Cerebellar nuclear complex (tissue), 1 donor: ENCODE measurements at regions not wholly inside any gene's neighbourhood (a gene's known extent, or its start where the extent isn't known, plus 50 kb on each side); places are given as distances from the start of the nearest gene placed in this dataset.

ENCODE experiments used
- DNase-seq, 2 experiments: peaks; one replicate each; lab custom pipeline; 2025; lab: John Stamatoyannopoulos, UW

DNA sequence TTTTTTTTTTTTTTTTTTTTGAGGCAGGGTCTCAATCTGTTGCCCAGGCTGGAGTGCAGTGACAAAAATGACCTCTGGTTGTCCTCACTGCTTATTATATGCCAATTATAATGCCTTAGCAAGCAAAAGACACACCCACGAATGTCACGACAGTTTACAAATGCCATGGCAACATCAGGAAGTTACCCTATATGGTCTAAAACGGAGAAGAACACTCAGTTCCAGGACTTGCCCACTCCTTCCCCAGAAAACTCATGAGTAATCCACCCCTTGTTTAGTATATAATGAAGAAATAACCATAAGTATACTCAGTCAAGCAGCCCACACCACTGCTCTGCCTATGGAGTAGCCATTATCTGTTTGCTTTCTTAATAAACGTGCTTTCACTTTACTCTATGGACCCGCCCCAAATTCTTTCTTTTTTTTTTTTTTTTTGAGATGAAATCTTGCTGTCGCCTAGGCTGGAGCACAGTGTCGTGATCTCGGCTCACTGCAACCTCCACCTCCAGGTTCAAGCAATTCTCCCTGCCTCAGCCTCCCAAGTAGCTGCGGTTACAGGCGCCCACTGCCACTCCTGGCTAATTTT, 106.2 kb downstream of the SMIM20 start:
- no peak for DNase-seq

DNA sequence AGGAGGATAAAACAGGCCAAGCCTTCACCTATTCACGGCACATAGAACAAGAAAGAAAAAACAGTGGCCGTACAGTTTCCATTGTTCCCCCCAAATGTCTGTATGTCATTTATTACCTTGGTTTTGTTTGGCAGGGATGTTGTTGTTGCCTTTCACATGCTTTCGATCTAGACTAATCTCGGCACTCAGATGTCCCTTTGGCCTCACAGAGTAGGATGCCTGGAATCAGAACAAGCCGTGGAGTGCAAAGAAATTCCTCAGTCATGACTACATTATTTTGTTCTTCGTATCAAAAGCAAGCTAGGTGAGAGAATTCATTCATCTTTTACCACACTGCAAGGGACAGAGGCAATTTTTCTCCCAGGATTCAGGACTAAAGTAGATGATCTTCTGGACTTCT, 106.9 kb downstream of the SMIM20 start:
- DNase-seq: no peak

DNA sequence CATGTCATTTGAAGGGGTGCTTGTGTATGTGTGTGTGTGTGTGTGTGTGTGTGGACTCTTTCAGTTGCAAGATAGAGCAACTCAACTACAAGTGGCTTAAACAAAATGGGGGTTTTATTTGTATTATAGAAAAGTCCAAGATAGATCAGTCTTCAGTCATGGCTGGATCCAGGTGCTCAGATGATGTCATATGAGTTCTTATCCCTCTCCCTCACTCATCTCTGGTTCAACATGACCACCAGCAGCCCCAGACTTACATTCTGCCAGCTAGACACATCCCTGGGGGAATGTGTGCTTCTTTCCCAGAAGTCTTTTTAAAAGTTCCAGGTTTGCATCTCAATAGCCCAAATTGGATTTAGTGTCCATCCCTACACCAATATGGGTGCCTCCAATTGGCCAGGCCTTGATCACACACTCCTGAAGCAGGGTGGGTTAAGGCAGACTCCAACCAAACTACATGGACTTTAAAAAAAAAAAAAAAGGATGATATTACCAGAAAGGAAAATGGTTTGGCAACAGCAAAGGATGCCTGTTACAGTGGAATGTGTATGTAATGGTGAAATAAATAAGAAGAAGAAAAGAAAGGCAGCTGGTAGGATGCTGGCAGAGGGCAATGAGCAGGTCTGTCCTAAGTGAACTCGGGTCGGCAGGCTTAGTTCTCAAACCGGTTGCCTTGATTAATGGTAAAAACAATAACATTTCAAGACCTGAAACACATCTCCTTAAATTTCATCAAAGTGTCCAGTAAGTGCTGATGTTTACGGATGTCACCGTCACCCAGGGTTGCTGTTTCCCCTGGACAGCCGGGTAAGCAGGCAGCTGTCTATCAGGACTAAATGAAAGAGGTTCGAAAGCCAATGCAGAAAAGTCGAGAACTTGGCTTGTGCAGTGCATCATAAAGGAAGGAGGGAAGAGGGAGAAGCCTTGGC, 107.7 kb downstream of the SMIM20 start:
- no peak for DNase-seq

DNA sequence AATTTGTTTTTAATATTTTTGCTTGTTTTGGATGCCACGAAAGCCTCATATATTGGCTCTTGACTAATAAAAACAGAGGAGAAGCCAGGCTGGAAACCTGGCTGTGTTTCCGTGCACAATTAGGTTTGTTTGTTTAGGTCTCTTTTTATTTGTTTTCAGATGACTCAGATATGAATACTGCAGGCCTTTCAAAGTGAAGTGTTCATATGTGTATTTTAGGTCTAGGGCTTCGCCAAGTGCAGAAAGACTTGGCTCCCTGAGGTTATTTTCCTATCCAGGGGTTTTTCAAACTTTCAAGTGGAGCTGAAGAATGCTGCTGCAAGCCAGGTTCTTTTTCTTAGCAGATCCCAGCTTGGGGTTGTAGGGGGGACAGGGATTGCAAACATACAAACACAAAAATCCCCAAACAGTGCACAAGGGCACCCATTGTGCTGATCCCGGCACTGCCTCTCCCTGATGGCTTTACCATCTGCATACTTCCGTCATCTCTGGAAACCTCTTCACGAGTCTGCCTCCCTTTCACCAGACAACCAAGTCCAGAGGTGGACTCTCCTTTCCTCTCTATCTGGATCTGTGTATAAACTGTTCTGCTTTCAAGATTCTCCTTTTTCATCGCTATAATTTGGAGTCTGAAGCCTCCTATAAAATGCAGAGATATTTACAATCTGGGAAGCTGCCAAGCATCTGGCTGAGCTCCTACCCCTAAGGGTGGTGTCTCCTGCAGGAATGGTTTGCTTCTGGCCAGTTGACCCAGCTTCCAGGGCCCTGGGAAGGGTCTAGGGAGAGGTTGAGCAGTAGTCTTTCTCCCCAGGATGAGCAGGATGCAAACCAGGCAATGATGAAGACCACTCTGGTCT, 108.6 kb downstream of the SMIM20 start:
- no peak for DNase-seq

DNA sequence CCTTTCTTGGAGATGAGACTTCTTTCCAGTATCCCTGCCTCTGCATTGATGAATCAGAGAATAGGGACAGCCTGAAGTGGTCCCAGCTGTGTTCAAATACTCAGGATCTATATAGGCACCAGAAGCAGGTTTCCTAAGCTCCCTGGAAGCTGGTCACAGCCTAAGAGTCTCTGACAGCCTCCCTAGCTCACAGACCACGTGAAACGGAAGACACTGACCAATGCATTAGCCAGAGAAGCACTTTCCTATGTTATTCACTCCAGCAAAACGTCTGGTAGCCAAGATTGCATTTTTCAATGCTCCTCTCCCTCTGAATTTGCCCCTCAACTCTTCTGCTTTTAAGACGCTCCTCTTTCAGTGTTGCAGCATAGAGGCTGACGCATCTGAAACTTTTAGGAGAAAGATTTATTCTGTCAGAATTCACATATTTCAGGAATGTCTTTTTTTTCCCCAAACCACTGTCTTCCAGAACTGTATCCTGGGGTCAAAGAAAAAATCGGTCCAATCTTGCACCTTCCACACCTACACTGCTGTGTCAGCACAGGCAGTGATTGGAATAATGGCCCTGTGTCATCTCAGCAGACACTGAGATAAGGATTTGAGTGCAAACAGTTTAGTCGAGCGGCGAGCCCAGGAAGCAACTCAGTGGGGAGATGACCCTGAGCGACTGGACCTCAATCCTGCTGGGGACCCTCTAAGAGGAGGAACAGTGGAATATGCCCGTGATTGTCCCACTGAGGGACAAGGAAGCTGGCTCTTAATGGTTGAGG, 109.4 kb downstream of the SMIM20 start:
- DNase-seq: no peak

DNA sequence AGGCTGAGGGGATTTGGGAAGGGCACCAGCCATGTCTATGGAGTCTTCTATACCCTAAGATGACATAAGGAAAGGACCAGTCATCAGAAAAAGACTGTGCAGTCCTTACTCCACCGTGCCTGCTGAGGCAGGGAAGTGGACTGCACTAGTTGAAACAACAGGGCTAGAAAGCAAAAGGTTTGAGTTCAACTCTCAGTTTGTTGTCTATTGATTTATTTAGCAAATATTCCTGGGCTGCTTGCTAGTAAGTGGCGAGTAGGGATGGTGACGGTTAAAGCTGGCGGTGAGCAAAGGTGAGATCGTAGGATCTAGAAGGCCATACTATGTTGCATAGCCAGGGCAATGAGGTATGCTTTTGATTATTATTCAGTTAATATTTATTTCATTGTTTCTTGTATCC, 110.1 kb downstream of the SMIM20 start:
- DNase-seq: no peak

DNA sequence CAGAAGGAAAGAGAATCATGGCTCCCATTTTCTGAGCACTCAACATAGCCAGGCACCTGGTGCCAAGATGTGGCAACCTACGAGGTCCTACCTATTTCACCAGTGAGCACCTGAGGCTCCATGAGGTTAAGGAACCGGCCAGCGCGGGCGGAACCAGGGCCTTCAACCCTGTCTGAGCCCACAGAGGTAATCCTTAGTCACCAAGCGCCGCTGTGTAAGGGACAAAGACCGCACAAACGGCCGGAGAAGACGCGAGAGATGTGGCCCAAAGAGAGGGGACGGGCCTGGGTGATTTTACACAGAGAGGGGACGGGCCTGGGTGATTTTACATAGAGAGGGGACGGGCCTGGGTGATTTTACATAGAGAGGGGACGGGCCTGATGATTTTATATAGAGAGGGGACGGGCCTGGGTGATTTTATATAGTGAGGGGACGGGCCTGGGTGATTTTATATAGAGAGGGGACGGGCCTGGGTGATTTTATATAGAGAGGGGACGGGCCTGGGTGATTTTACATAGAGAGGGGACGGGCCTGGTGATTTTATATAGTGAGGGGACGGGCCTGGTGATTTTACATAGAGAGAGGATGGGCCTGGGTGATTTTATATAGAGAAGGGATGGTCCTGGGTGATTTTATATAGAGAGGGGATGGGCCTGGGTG, 114.2 kb downstream of the SMIM20 start:
- DNase-seq: no peak

DNA sequence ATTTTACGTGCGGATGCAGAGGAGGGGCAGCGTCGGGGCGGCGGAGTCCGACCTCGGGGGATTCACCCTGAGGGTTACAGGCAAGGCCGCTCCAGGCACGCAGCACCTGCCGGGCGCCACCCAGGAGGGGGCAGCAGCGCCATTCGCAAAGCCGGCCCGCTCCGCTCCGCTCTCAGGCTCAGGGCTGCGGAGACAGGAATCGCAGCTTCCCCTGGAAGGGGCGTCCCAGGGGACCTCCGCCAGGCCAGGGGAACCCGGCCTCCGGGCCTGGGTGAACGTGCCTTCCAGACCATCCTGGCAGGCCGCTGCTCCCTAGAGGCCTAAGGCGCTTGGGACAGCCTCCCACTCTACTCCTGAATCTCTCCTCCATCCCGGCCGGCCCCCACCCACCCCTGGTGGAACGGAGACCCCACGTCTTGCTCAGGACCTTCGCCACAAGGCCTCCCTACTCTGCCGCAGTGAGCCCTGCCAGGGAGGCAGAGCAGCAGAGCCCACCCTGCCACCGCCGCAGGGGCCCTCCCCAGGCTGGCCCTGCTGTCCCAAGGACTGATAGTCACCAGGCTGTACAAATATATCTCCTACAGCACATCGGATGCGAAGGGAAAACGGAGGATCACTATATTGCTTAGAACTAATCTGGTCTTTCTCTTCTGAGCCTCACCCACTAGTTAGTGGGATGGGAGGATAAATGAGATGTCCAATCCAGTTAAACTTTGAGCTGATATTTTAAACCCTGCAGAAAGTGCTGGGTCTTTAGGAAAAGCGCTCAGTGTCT, 115.0 kb downstream of the SMIM20 start:
- DNase-seq: no peak

DNA sequence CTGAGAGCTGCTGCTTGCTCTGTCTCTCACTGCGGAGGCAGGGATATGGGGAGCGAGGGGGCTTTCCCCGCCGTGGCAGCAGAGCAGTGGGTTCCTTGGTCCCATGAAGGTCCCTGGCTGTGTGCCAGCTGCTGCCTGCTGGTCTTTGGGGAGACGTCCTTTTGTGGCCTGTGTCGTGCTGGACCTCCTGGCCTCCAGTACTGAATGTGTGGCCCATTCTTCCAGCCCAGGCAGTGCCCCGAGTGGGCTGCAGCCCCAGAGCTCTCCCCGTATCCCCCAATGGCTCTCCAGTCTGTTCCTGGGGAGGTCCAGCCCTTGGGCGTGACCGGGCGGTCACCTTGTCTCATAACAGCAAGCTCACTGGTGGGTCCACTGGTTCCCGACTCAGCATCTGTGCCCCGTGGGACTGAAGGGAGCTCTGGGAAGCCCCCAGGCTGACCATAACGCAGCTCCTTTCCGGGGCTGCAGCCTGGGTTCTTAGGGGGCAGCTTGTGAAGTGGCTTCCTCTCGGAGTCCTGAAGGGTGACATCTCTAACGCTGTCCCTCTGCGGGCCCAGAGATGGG, 115.6 kb downstream of the SMIM20 start:
- no peak for DNase-seq

DNA sequence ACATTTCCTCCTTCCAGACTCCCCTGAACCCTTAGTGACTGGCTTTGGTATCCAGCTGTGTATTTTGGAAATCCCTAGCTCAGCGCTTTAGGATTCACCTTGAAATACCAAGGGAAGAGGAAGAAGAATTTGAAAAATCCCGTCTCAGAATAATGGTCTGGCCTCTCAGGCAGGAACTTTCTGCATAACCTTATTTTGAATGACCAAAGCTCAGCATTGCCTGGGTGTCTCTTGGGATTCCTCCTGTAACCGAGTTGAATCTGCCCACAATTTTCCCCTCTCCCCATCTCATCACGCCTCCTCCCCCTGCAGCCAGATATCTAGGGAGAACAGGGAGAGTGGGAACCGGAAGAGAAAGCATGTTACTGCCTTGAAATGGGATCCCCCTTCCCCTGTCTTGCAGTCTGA, 116.2 kb downstream of the SMIM20 start:
- no peak for DNase-seq

DNA sequence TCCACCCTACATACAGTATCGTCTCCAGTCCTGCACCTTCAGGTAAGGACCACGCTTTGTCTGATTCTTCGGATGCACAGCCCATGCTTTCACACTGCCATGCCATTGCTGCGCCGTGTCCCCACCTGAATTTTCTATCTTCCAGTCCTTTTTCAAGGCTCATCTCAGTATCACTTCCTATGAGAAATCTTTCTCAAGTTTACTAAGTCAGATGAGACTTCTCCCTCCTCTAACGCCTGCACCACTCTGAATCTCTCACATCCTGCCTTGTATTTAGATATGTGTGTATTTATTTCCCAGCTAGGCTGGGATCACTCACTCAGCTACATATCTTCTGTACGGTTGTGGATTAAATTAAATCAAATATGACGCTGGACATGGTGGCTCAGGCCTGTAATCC, 116.8 kb downstream of the SMIM20 start:
- DNase-seq: no peak

DNA sequence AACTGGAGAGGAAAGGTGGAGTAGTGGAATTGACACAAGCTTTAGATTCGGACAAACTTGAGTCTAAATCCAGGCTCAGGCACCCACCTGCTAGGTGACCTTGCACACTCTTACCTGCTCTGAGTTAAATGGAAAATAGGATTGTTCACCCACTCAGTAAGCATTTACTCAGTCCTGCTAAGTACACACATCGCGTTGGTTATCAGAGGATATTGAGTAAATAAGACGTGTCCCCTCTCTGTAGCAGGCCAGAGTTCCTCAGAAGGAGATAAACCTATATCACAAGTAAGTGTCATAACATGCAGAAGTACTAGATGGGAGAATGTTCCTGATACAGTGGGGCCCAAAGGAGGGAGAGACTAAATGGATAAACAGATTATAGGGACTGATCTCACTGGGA, 117.7 kb downstream of the SMIM20 start:
- DNase-seq: no peak

DNA sequence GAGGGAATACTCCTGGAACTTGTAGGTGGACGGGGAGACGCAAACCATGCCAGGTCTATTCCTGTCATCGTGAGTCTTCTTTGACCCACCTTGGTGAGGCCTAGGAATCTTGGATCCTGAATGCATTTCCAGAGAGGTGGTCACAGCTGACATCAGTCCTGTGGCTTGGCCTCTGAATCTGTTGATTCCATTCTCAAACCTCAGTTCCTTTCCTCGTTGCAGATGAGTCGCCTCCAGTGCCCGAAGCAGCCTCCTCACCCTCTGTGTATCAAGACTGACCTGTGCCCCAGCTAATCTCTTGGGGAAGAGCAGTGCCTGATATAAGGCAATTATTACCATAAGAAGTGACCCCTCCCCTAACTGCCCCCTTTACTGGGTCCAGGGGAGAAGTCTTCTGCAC, 118.1 kb downstream of the SMIM20 start:
- DNase-seq: no peak

DNA sequence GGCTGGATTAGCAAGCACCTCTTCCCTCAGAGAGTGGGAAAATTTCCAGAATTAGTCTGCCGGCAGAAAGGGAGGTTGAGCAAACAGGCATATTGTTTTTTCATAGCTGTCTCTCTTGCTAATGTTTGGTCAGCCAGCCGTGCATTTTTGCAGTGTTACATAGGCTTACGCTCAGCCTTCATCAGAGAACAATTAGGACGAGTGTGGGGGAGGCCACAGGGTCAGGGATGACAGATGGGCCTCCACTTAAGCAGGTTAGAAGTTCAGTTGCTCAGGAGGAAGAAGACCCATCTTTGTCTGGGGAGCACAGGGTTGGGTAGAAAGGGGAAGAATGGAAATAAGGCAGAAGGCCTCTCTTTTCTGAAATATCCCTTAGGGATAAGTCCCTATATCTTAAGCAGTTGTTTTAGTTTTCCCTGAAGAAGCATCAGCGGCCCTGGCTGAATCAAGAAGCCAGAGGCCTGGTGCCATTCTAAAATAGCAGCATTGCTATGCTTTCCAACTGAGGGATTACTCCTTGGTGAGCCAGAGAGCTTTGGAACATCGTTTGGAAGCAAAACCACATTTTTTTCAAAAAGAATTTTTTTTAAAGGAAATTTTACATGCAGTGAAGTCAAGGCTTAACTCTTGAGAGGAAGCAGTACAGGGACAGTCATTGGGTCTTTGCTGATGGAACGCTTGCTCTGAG, 118.8 kb downstream of the SMIM20 start:
- DNase-seq: no peak

DNA sequence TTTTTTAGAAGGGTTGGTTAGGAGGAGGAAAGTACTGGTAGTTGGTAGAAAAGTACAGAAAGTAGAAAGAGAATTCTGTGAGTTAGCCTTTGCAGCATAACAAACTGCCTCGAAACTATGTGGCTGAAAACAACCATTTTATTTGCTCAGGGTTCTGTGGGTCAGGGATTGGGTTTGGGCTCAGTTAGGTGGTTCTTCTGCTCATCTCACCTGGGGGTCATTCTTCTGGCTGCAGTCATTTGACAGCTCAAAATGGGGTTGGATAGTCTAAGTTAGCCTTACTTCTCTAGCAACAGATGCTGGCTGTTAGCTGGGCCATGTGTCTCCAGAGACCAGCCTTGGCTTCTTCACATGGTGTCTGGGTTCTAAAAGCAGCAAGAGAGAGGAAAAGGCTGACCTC, 119.4 kb downstream of the SMIM20 start:
- DNase-seq: no peak

DNA sequence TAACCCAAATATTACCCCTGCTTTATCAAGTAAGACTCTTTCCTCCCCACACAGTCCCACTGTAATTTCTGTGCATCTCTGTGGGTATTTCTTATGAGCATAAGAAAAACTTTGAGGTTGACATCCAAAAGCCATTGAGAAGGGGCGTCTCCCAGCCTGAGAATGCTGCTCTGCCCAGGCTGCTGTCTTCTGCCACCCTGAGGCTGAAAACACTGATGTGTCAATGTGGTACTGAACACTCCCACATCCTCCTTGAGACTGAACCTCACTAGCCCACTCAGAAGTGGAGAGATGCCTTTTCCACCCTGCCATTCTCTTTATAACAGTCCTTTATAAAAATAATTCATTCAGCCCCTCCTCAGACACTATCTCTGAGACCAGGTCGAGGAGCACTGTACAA, 120.8 kb downstream of the SMIM20 start:
- DNase-seq: no peak

DNA sequence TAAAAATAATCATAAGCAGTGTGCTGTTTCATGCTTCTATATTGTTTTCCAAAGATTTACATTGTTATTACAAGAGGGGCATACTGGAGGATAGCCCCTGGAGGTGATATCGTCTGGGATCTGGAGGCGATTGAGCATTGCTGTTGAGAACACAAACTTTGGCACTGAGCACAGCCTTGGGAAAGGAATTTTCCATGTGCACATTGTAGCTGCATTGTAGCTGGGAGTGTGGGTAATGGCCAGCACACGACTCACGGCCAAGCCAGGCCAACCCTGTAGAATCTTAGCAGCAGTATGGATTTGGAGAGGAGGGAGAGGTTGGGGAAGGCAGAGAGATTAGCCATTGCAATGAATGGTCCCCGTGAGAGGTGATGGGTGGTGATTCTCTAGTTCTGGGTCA, 121.9 kb downstream of the SMIM20 start:
- no peak for DNase-seq

DNA sequence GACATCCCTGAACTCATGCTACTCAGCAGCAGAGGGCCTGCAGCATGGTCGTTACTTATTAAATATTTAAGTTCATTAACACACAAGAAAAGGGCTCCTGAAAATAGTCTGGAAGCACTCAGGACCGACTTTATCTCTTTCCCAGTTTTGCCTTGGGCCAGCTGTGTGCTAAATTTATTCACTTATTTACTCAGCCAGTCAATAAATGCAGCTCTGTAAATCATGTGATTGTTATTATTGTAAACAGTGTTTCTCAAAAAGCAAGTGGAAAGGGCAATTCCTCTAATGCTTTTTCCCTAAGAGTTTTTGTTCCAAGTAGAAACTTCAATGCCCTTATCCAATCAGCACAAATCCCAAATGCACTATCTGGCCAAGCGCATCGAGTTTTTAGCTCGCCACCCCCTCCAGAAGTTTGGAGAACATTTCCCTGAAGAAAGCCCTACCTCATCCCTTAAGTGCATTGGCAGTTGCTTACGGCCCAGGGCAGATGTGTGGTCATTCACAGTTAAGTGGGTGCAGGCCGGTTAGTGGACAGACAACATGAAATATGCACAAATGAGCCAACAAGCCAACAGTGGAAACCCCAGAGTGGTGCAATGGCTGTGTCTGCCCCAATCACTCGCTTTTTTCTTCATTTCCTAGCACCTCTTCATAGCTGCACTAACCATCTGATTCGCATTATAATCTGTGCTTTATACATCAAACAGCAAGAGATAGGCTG, 125.8 kb downstream of the SMIM20 start:
- no peak for DNase-seq

DNA sequence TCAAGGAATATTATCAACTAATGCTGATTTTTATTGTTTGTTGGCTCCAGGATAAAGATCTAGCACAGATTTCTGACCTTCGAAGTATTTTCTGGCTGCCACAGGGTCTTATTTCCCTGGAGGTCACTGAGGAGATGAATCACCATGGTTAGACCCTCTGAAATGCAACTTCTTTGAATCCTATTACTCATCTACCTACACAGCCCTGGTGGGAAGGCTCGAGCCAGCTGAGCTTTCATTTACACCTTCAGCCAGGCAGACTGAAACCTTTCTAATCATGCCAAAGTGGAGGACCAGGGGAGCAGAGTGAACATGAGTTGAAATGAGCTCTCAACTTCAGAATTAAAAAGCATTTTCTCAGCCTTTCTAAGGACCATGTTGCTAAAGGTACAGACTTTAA, 130.5 kb downstream of the SMIM20 start:
- DNase-seq: no peak
